Stimulated activated CD4-positive, alpha-beta T cell treated with anti-CD3 and anti-CD28 coated beads, Interleukin-1b, Interleukin-23, amount 100 ng/mL, for 48 hours (primary cell): ENCODE measurements at regions not wholly inside any gene's neighbourhood (a gene's known extent, or its start where the extent isn't known, plus 50 kb on each side); places are given as distances from the start of the nearest gene placed in this dataset.
"Not testable (repeated sequence)": the region's sequence is repeated elsewhere in the genome, so short reads cannot be mapped to it uniquely, and the experiment has no call there.

Experiments used
- DNase-seq: peaks from one replicate; pipeline ENCODE4 v3.0.0-alpha.2; 2020

- no peak for DNase-seq
Observed at GRCh38 chr4:54586320-54586955, 71.3 kb upstream of the KIT start.

- DNase-seq, result no peak
Observed at GRCh38 chr4:54587107-54587891, 70.5 kb upstream of the KIT start.

GRCh38 chr4:54588404-54588803 is 69.4 kb upstream of the KIT start:
- no peak for DNase-seq

GRCh38 chr4:54589586-54589985 is 68.2 kb upstream of the KIT start:
- no peak for DNase-seq

- DNase-seq, result no peak
Observed at GRCh38 chr4:54593795-54594322, 63.9 kb upstream of the KIT start.

GRCh38 chr4:54596201-54596600 is 61.6 kb upstream of the KIT start:
- no peak for DNase-seq

GRCh38 chr4:54597678-54598077 is 60.1 kb upstream of the KIT start:
- not testable (repeated sequence) for DNase-seq

GRCh38 chr4:54602175-54602574 is 55.6 kb upstream of the KIT start:
- DNase-seq, result not testable (repeated sequence)

- no peak for DNase-seq
Observed at GRCh38 chr4:54607067-54607466, 50.7 kb upstream of the KIT start.

GRCh38 chr4:54607521-54607920 is 50.2 kb upstream of the KIT start:
- DNase-seq, result no peak
